Caco-2 (cell line): ENCODE measurements at regions not wholly inside any gene's neighbourhood (a gene's known extent, or its start where the extent isn't known, plus 50 kb on each side); places are given as distances from the start of the nearest gene placed in this dataset.

Source experiments
- BruUV-seq: library from RNA; stranded (reverse); fragments of 400-500 nt; replicated peaks from 2 replicates; lab custom pipeline; 2021; lab: Mats Ljungman, UMichigan
- CTCF ChIA-PET: fragments of 300-600 bp; sonication (Branson Sonifier 250); formaldehyde crosslinking; loops from one replicate; lab custom pipeline; 2022; ENCODE audit warnings: antibody characterized with exemption; lab: Charles Lee
- POLR2A ChIA-PET: fragments of 300-600 bp; sonication (Branson Sonifier 250); formaldehyde crosslinking; loops from one replicate; lab custom pipeline; 2022; ENCODE audit warnings: antibody characterized with exemption; lab: Charles Lee
- DNase-seq, 2 experiments: peaks; one replicate each; pipeline versions ENCODE4 v3.0.0 to v3.0.0-alpha.2; 2020 to 2022
- H3K27me3 ChIP-seq: replicated peaks from 2 replicates; pipeline ENCODE4 v1.6.0; 2011; ENCODE audit warnings: low read length; ENCODE audit not compliant: control insufficient read depth, insufficient read depth
- H3K36me3 ChIP-seq: 2 replicates; pipeline ENCODE4 v1.5.1; 2011; ENCODE audit warnings: low read length; ENCODE audit not compliant: control insufficient read depth, insufficient read depth
- H3K4me1 ChIP-seq: fragments of 250-450 bp; sonication (Bioruptor Pico); 2 replicates; pipeline ENCODE4 v1.5.1; 2020; ENCODE audit warnings: mild to moderate bottlenecking
- H3K4me3 ChIP-seq: 2 replicates; pipeline ENCODE4 v1.5.1; 2011; ENCODE audit warnings: low read depth, mild to moderate bottlenecking, control low read depth, low read length
- H3K9me3 ChIP-seq: fragments of 250-450 bp; sonication (Bioruptor Pico); 2 replicates; pipeline ENCODE4 v1.5.1; 2020; ENCODE audit warnings: mild to moderate bottlenecking, moderate library complexity
- H3K27ac Mint-ChIP-seq: one replicate; pipeline ENCODE4 v1.8.0; 2022; ENCODE audit warnings: mixed read lengths; ENCODE audit not compliant: unreplicated experiment
- H3K27me3 Mint-ChIP-seq: one replicate; pipeline ENCODE4 v1.8.0; 2022; ENCODE audit warnings: mixed read lengths; ENCODE audit not compliant: insufficient read depth, unreplicated experiment
- H3K36me3 Mint-ChIP-seq: one replicate; pipeline ENCODE4 v1.8.0; 2022; ENCODE audit warnings: mild to moderate bottlenecking, mixed read lengths; ENCODE audit not compliant: insufficient read depth, unreplicated experiment
- H3K4me1 Mint-ChIP-seq: one replicate; pipeline ENCODE4 v1.8.0; 2022; ENCODE audit warnings: low read depth, mixed read lengths; ENCODE audit not compliant: unreplicated experiment
- H3K4me3 Mint-ChIP-seq: one replicate; pipeline ENCODE4 v1.8.0; 2022; ENCODE audit warnings: mild to moderate bottlenecking, moderate library complexity, mixed read lengths; ENCODE audit not compliant: unreplicated experiment
- H3K9me3 Mint-ChIP-seq: one replicate; pipeline ENCODE4 v1.8.0; 2022; ENCODE audit warnings: mixed read lengths; ENCODE audit not compliant: unreplicated experiment
- CTCF ChIP-seq, 2 experiments: fragments of 200-600 bp in 1 of 2; IDR thresholded peaks; 1 replicate in 1 of 2; 2 replicates in 1 of 2; pipeline versions ENCODE4 v1.5.1 to v1.8.0; 2011 to 2022; ENCODE audit warnings: antibody characterized with exemption in 1 of 2, control low read depth in 1 of 2, inconsistent platforms in 1 of 2, low read depth in 1 of 2, low read length in 1 of 2, mild to moderate bottlenecking in 1 of 2, moderate library complexity in 1 of 2; ENCODE audit not compliant: insufficient read depth in 1 of 2, severe bottlenecking in 1 of 2, unreplicated experiment in 1 of 2
- intact Hi-C: fragments of 100-400 bp; cut with micrococcal nuclease; formaldehyde crosslinking; loops from one replicate; pipeline ENCODE4 v1.10.0; 2022; ENCODE audit not compliant: unreplicated experiment

GRCh38 chr4:14545807-14546206, 456.5 kb upstream of the CPEB2 start:
- intact Hi-C loops = no loop called here
- Mint-ChIP-seq H3K4me3 (no peak overlapping the region), H3K27ac (no peak overlapping the region), H3K27me3 (peaks cover 4% of the 10 kb centered on the region), H3K9me3 (peaks cover 10% of the 10 kb centered on the region), H3K4me1 (no peaks in the 10 kb centered on the region), H3K36me3 (no peaks in the 10 kb centered on the region)
- no peak overlapping the region for H3K4me3 ChIP-seq
- H3K27me3 ChIP-seq = no peaks in the 10 kb centered on the region
- H3K4me1 ChIP-seq = no peaks in the 10 kb centered on the region
- ChIA-PET CTCF (no interaction called here), POLR2A (no interaction called here)
- no TSS peak for BruUV-seq
- H3K36me3 ChIP-seq = no peaks in the 10 kb centered on the region
- no peaks in the 10 kb centered on the region for H3K9me3 ChIP-seq
- TF ChIP-seq CTCF (IDR thresholded peaks at IDR 0.05; ENCODE audit: insufficient read depth in 1 of 2, low read depth in 1 of 2, low read length in 1 of 2, severe bottlenecking in 1 of 2, unreplicated experiment in 1 of 2) = no peak
- no peak for DNase-seq

GRCh38 chr4:14552119-14552518, 450.2 kb upstream of the CPEB2 start:
- Histone ChIP-seq H3K4me1 (no peaks in the 10 kb centered on the region), H3K27me3 (no peaks in the 10 kb centered on the region), H3K9me3 (no peaks in the 10 kb centered on the region), H3K36me3 (no peaks in the 10 kb centered on the region), H3K4me3 (no peak overlapping the region)
- BruUV-seq = no TSS peak
- Mint-ChIP-seq H3K4me3 (no peak overlapping the region), H3K4me1 (no peaks in the 10 kb centered on the region), H3K9me3 (no peaks in the 10 kb centered on the region), H3K27ac (no peak overlapping the region), H3K36me3 (no peaks in the 10 kb centered on the region), H3K27me3 (no peaks in the 10 kb centered on the region)
- no peak for DNase-seq
- intact Hi-C loops = no loop called here
- TF ChIP-seq CTCF (IDR thresholded peaks at IDR 0.05; ENCODE audit: insufficient read depth in 1 of 2, low read depth in 1 of 2, low read length in 1 of 2, severe bottlenecking in 1 of 2, unreplicated experiment in 1 of 2) = no peak
- POLR2A ChIA-PET = interaction anchor here (0.6 kb wide), 1 partner anchor 71 kb away, joined by 3 read pairs; no protein-coding TSS in a partner anchor
- CTCF ChIA-PET = no interaction called here

- Histone ChIP-seq H3K4me3 (no peak overlapping the region), H3K36me3 (no peaks in the 10 kb centered on the region), H3K4me1 (no peaks in the 10 kb centered on the region), H3K9me3 (no peaks in the 10 kb centered on the region), H3K27me3 (no peaks in the 10 kb centered on the region)
- H3K36me3 Mint-ChIP-seq = no peaks in the 10 kb centered on the region
- TF ChIP-seq CTCF (IDR thresholded peaks at IDR 0.05; ENCODE audit: insufficient read depth in 1 of 2, low read depth in 1 of 2, low read length in 1 of 2, severe bottlenecking in 1 of 2, unreplicated experiment in 1 of 2) = no peak
- no TSS peak for BruUV-seq
- no peak overlapping the region for H3K27ac Mint-ChIP-seq
- no peaks in the 10 kb centered on the region for H3K4me1 Mint-ChIP-seq
- peaks cover 6% of the 10 kb centered on the region for H3K27me3 Mint-ChIP-seq
- H3K9me3 Mint-ChIP-seq = no peaks in the 10 kb centered on the region
- intact Hi-C loops = no loop called here
- H3K4me3 Mint-ChIP-seq = no peak overlapping the region
- CTCF ChIA-PET = no interaction called here
- POLR2A ChIA-PET = no interaction called here
- no peak for DNase-seq
Measured at GRCh38 chr4:14559646-14560045, 442.6 kb upstream of the CPEB2 start.
